B cell (primary cell): ENCODE measurements at regions not wholly inside any gene's neighbourhood (a gene's known extent, or its start where the extent isn't known, plus 50 kb on each side); places are given as distances from the start of the nearest gene placed in this dataset.

Source experiments
- EZH2 ChIP-seq: IDR thresholded peaks from 2 replicates; pipeline ENCODE4 v1.6.1; 2012; ENCODE audit warnings: borderline replicate concordance, low read depth, mild to moderate bottlenecking, moderate library complexity, low read length; ENCODE audit not compliant: insufficient read depth, poor library complexity, severe bottlenecking
- TF ChIP-seq, protein P1 (sequence below): fragments of 200-600 bp; IDR thresholded peaks from one replicate; pipeline ENCODE4 v1.8.0; 2022; ENCODE audit warnings: antibody characterized with exemption, mild to moderate bottlenecking

- TF ChIP-seq, protein P1, sequence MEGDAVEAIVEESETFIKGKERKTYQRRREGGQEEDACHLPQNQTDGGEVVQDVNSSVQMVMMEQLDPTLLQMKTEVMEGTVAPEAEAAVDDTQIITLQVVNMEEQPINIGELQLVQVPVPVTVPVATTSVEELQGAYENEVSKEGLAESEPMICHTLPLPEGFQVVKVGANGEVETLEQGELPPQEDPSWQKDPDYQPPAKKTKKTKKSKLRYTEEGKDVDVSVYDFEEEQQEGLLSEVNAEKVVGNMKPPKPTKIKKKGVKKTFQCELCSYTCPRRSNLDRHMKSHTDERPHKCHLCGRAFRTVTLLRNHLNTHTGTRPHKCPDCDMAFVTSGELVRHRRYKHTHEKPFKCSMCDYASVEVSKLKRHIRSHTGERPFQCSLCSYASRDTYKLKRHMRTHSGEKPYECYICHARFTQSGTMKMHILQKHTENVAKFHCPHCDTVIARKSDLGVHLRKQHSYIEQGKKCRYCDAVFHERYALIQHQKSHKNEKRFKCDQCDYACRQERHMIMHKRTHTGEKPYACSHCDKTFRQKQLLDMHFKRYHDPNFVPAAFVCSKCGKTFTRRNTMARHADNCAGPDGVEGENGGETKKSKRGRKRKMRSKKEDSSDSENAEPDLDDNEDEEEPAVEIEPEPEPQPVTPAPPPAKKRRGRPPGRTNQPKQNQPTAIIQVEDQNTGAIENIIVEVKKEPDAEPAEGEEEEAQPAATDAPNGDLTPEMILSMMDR = no peak
- no peak for TF ChIP-seq EZH2
These were observed 259.5 kb downstream of the MSRB3 start for GRCh38 chr12:65537978-65538377.
